PC-3 (cell line): ENCODE measurements at regions not wholly inside any gene's neighbourhood (a gene's known extent, or its start where the extent isn't known, plus 50 kb on each side); places are given as distances from the start of the nearest gene placed in this dataset.

Experiments
- ATAC-seq: fragments of 200-7000 bp; cut with Tn5 transposase; 2 replicates; pipeline ENCODE4 v1.9.1; 2020; ENCODE audit warnings: mild to moderate bottlenecking, moderate library complexity
- BruUV-seq: library from RNA; stranded (reverse); fragments of 400-500 nt; replicated peaks from 2 replicates; lab custom pipeline; 2021; lab: Mats Ljungman, UMichigan
- CTCF ChIA-PET: fragments of 300-600 bp; sonication (Branson Sonifier 250); formaldehyde crosslinking; loops from one replicate; lab custom pipeline; 2022; ENCODE audit warnings: antibody characterized with exemption; lab: Charles Lee
- POLR2A ChIA-PET: fragments of 300-600 bp; sonication (Branson Sonifier 250); formaldehyde crosslinking; loops from one replicate; lab custom pipeline; 2022; ENCODE audit warnings: antibody characterized with exemption; ENCODE audit not compliant: unreplicated experiment; lab: Charles Lee
- DNase-seq: peaks from one replicate; pipeline ENCODE4 v3.0.0-alpha.2; 2015
- H2AFZ ChIP-seq: fragments of 300-600 bp; sonication (generic); 2 replicates; pipeline ENCODE4 v1.6.0; 2016; ENCODE audit warnings: antibody characterized with exemption, low read length
- H3F3A ChIP-seq: fragments of 300-600 bp; sonication (generic); one replicate; pipeline ENCODE4 v1.6.0; 2017; ENCODE audit warnings: antibody characterized with exemption, low read length, control low read depth, mild to moderate bottlenecking; ENCODE audit not compliant: unreplicated experiment
- H3K27ac ChIP-seq: fragments of 300-600 bp; sonication (generic); 2 replicates; pipeline ENCODE4 v1.5.1; 2016; ENCODE audit warnings: mild to moderate bottlenecking, low read length
- H3K27me3 ChIP-seq: fragments of 300-600 bp; sonication (generic); 2 replicates; pipeline ENCODE4 v1.6.1; 2016; ENCODE audit warnings: low read length, mixed read lengths
- H3K36me3 ChIP-seq: fragments of 300-600 bp; sonication (generic); 2 replicates; pipeline ENCODE4 v1.6.1; 2016; ENCODE audit warnings: low read depth, mixed run types, low read length, mixed read lengths
- H3K4me1 ChIP-seq: fragments of 300-600 bp; sonication (generic); 2 replicates; pipeline ENCODE4 v1.5.1; 2016; ENCODE audit warnings: low read length; ENCODE audit not compliant: insufficient read depth
- H3K4me2 ChIP-seq: fragments of 300-600 bp; sonication (generic); 2 replicates; pipeline ENCODE4 v1.6.0; 2016; ENCODE audit warnings: low read length
- H3K4me3 ChIP-seq: fragments of 300-600 bp; sonication (generic); 2 replicates; pipeline ENCODE4 v1.5.1; 2016; ENCODE audit warnings: mild to moderate bottlenecking, low read length, mixed read lengths
- H3K79me2 ChIP-seq: fragments of 300-600 bp; sonication (generic); 2 replicates; pipeline ENCODE4 v1.6.1; 2017; ENCODE audit warnings: low read length, mixed read lengths
- H3K9ac ChIP-seq: fragments of 300-600 bp; sonication (generic); 2 replicates; pipeline ENCODE4 v1.6.0; 2016; ENCODE audit warnings: mild to moderate bottlenecking, low read length
- H3K9me2 ChIP-seq: fragments of 300-600 bp; sonication (generic); replicated peaks from 2 replicates; pipeline ENCODE4 v1.6.1; 2016; ENCODE audit warnings: mixed run types, low read length, mixed read lengths
- H3K9me3 ChIP-seq: fragments of 300-600 bp; sonication (generic); 2 replicates; pipeline ENCODE4 v1.6.1; 2016; ENCODE audit warnings: low read length, mixed read lengths
- H4K20me1 ChIP-seq: fragments of 300-600 bp; sonication (generic); 2 replicates; pipeline ENCODE4 v1.6.1; 2016; ENCODE audit warnings: low read length, mixed read lengths
- CTCF ChIP-seq: fragments of 300-600 bp; sonication (generic); conservative IDR thresholded peaks from 2 replicates; pipeline ENCODE4 v1.5.1; 2017; ENCODE audit warnings: antibody characterized with exemption, low read depth, mild to moderate bottlenecking, low read length
- EZH2 ChIP-seq: fragments of 300-600 bp; sonication (generic); IDR thresholded peaks from one replicate; pipeline ENCODE4 v1.6.1; 2017; ENCODE audit warnings: antibody characterized with exemption, mild to moderate bottlenecking, low read length; ENCODE audit not compliant: unreplicated experiment
- EZH2phosphoT487 ChIP-seq: fragments of 300-600 bp; sonication (generic); IDR thresholded peaks from 2 replicates; pipeline ENCODE4 v1.6.1; 2018; ENCODE audit warnings: mild to moderate bottlenecking, antibody characterized with exemption, low read length, borderline replicate concordance
- intact Hi-C: fragments of 100-400 bp; cut with micrococcal nuclease; formaldehyde crosslinking; loops from 2 replicates; pipeline ENCODE4 v1.9.0; 2023

- POLR2A ChIA-PET: no interaction called here
- Histone ChIP-seq H3K27me3 (no peaks in the 10 kb centered on the region), H3K4me1 (no peaks in the 10 kb centered on the region), H3F3A (no peaks in the 10 kb centered on the region), H3K36me3 (no peaks in the 10 kb centered on the region), H3K9me3 (no peaks in the 10 kb centered on the region), H3K9me2 (no peaks in the 10 kb centered on the region), H4K20me1 (no peaks in the 10 kb centered on the region), H3K4me3 (no peak overlapping the region), H3K9ac (no peak overlapping the region), H2AFZ (no peak overlapping the region), H3K27ac (no peak overlapping the region), H3K79me2 (no peaks in the 10 kb centered on the region), H3K4me2 (no peak overlapping the region)
- ATAC-seq: no peak
- DNase-seq: no peak
- no TSS peak for BruUV-seq
- intact Hi-C loops: no loop called here
- TF ChIP-seq EZH2phosphoT487 (no peak), EZH2 (no peak), CTCF (no peak)
- CTCF ChIA-PET: no interaction called here
Measured at GRCh38 chr9:13621872-13622564, 342.5 kb upstream of the MPDZ start.

GRCh38 chr9:13616491-13617035 lies 337.1 kb upstream of the MPDZ start:
- H3K27ac ChIP-seq: no peak overlapping the region
- H3F3A ChIP-seq: no peaks in the 10 kb centered on the region
- no peaks in the 10 kb centered on the region for H3K9me3 ChIP-seq
- no TSS peak for BruUV-seq
- H3K4me2 ChIP-seq: no peak overlapping the region
- intact Hi-C loops: no loop called here
- ChIA-PET POLR2A (no interaction called here), CTCF (no interaction called here)
- TF ChIP-seq CTCF (no peak), EZH2phosphoT487 (no peak), EZH2 (no peak)
- ATAC-seq (no peak), DNase-seq (no peak)
- H3K4me1 ChIP-seq: no peaks in the 10 kb centered on the region
- H4K20me1 ChIP-seq: no peaks in the 10 kb centered on the region
- no peak overlapping the region for H3K9ac ChIP-seq
- no peaks in the 10 kb centered on the region for H3K27me3 ChIP-seq
- no peaks in the 10 kb centered on the region for H3K9me2 ChIP-seq
- H2AFZ ChIP-seq: no peak overlapping the region
- H3K79me2 ChIP-seq: no peaks in the 10 kb centered on the region
- no peak overlapping the region for H3K4me3 ChIP-seq
- H3K36me3 ChIP-seq: no peaks in the 10 kb centered on the region
